ENCODE measurements at regions not wholly inside any gene's neighbourhood (a gene's known extent, or its start where the extent isn't known, plus 50 kb on each side); places are given as distances from the start of the nearest gene placed in this dataset.
A peak's percentile ranks its signal among the peaks of the same experiment; 100 is the strongest.

DNA sequence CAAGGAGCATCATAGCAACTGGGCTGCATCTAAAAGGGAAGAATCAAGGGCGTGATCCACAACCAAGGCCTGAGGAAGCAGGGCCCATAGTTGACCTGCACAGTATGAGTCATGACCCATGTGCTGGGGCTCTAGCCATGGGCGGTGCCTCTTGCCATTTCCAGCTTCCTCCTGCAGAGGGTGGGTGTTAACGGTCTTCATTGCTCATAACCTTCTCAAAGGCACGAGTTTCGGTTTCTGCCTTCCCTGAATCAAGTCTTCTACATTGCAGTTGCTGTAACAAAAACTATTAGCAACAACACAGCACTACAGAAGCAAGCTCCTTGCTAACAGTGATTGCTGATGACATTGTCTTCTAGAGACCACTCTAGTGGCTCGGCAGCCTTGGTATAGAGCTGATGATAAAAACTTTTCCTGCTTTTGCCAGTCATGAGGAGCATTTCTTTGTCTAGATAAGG is 66.9 kb downstream of the CTSL start (continued):
- TF ChIP-seq CHD4 (IDR thresholded peaks at IDR 0.05; ENCODE audit: insufficient read depth, insufficient replicate concordance, low read depth, low read length, poor library complexity, severe bottlenecking), result no peak
- TF ChIP-seq SMARCC2 (IDR thresholded peaks at IDR 0.05; ENCODE audit: low read depth), result peak; percentile 61; the same call in 1 of the 2 replicates
- TF ChIP-seq, protein P1, sequence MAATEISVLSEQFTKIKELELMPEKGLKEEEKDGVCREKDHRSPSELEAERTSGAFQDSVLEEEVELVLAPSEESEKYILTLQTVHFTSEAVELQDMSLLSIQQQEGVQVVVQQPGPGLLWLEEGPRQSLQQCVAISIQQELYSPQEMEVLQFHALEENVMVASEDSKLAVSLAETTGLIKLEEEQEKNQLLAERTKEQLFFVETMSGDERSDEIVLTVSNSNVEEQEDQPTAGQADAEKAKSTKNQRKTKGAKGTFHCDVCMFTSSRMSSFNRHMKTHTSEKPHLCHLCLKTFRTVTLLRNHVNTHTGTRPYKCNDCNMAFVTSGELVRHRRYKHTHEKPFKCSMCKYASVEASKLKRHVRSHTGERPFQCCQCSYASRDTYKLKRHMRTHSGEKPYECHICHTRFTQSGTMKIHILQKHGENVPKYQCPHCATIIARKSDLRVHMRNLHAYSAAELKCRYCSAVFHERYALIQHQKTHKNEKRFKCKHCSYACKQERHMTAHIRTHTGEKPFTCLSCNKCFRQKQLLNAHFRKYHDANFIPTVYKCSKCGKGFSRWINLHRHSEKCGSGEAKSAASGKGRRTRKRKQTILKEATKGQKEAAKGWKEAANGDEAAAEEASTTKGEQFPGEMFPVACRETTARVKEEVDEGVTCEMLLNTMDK (IDR thresholded peaks at IDR 0.05; ENCODE audit: borderline replicate concordance, insufficient read depth, low read depth, low read length, poor library complexity, severe bottlenecking), result peak; percentile 24
- TF ChIP-seq GTF2A2 (tag; IDR thresholded peaks at IDR 0.05), result no peak
- TF ChIP-seq ZBTB7A (IDR thresholded peaks at IDR 0.05; ENCODE audit: borderline replicate concordance, control insufficient read depth, low read depth, low read length), result peak; percentile 40; the same call in 1 of the 2 replicates
- no peak for TF ChIP-seq ZNF280A (IDR thresholded peaks at IDR 0.05; ENCODE audit: low read depth, partially characterized antibody)
- no peak for TF ChIP-seq ZNF41 (CRISPR knock-in tag; conservative IDR thresholded peaks at IDR 0.05)
- TF ChIP-seq THRAP3 (IDR thresholded peaks at IDR 0.05; ENCODE audit: borderline replicate concordance), result no peak
- TF ChIP-seq KLF10 (CRISPR knock-in tag; IDR thresholded peaks at IDR 0.05), result no peak
- 0 out of 2 replicates have a peak, but pooled peaks have one; percentile 33 for TF ChIP-seq ZNF449 (CRISPR knock-in tag; IDR thresholded peaks at IDR 0.05)
- TF ChIP-seq, protein P2, sequence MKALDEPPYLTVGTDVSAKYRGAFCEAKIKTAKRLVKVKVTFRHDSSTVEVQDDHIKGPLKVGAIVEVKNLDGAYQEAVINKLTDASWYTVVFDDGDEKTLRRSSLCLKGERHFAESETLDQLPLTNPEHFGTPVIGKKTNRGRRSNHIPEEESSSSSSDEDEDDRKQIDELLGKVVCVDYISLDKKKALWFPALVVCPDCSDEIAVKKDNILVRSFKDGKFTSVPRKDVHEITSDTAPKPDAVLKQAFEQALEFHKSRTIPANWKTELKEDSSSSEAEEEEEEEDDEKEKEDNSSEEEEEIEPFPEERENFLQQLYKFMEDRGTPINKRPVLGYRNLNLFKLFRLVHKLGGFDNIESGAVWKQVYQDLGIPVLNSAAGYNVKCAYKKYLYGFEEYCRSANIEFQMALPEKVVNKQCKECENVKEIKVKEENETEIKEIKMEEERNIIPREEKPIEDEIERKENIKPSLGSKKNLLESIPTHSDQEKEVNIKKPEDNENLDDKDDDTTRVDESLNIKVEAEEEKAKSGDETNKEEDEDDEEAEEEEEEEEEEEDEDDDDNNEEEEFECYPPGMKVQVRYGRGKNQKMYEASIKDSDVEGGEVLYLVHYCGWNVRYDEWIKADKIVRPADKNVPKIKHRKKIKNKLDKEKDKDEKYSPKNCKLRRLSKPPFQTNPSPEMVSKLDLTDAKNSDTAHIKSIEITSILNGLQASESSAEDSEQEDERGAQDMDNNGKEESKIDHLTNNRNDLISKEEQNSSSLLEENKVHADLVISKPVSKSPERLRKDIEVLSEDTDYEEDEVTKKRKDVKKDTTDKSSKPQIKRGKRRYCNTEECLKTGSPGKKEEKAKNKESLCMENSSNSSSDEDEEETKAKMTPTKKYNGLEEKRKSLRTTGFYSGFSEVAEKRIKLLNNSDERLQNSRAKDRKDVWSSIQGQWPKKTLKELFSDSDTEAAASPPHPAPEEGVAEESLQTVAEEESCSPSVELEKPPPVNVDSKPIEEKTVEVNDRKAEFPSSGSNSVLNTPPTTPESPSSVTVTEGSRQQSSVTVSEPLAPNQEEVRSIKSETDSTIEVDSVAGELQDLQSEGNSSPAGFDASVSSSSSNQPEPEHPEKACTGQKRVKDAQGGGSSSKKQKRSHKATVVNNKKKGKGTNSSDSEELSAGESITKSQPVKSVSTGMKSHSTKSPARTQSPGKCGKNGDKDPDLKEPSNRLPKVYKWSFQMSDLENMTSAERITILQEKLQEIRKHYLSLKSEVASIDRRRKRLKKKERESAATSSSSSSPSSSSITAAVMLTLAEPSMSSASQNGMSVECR (CRISPR knock-in tag; IDR thresholded peaks at IDR 0.05), result 0 out of 2 replicates have a peak, but pooled peaks have one; percentile 19
- no peak for TF ChIP-seq NCOR1 (IDR thresholded peaks at IDR 0.05)
- TF ChIP-seq HNRNPK (IDR thresholded peaks at IDR 0.05; ENCODE audit: low read depth, low read length, poor library complexity, severe bottlenecking), result no peak
- peak in 1 of 2 experiments; percentile 70; a peak in 2 of 4 replicates for TF ChIP-seq HDAC1 (IDR thresholded peaks at IDR 0.05)
